NCI-H2081 (cell line): ENCODE measurements at regions not wholly inside any gene's neighbourhood (a gene's known extent, or its start where the extent isn't known, plus 50 kb on each side); places are given as distances from the start of the nearest gene placed in this dataset.

Source experiments
- DNase-seq, 2 experiments: peaks; one replicate each; lab custom pipeline; 2025; lab: John Stamatoyannopoulos, UW

GRCh38 chr5:98065261-98065909 lies 708.1 kb upstream of the RGMB start:
- DNase-seq: no peak

GRCh38 chr5:98066910-98067309 lies 706.6 kb upstream of the RGMB start:
- DNase-seq: no peak

- DNase-seq: no peak
These were observed 703.5 kb upstream of the RGMB start for GRCh38 chr5:98069876-98070512.

DNA sequence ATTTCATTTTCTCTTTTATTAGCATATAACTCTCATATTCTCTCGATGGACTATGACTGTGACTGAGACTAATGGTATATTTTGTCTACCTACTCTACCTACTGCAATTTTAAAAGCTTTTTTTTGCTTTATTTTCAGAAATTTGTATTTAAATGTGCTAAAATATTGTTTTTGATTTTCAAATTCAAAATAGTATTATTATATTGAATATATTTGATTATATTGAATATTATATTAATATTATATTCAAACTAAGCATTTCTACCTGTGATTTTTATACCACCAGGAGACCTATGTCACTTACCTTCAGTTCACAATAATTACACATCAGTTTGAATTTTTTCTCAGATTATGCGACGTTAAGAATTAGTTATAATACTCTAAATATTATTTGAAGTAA lies 700.5 kb upstream of the RGMB start:
- no peak for DNase-seq

GRCh38 chr5:98076501-98076900 lies 697.0 kb upstream of the RGMB start:
- DNase-seq: no peak

GRCh38 chr5:98085593-98085992 lies 687.9 kb upstream of the RGMB start:
- DNase-seq: no peak

DNA sequence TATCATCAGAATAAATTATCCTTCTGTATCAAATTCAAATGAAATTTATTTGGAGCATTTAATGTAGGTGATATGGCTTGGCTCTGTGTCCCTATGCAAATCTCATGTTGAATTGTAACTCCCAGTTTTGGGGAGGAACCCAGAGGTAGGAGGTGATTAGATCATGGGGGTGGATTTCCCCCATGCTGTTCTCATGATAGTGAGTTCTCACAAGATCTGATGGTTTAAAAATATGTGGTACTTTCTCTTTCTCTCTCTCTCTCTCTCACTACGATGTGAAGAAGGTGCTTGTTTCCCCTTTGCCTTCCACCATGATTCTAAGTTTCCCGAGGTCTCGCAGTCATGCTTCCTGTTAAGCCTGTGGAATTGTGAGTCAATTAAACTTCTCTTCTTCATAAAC lies 678.4 kb upstream of the RGMB start:
- DNase-seq: no peak

DNA sequence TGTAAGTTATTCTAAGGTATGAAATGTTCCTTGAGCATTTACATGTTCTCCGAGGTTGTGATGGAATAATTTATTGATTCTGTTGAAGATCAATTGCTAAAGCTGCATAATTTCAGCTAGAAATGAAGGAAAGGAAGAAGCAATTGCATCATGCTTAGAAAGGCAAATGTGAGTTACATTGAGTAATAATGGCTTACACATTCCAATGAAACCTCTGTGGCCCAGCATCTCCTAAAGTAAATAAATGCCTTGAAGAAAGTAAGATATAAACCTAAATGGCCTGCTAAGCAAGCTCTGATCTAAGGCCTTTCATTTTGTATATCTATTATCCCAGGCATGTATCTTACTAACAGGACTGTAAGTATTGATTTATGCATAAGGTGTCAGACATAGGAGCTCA lies 677.3 kb upstream of the RGMB start:
- no peak for DNase-seq

DNA sequence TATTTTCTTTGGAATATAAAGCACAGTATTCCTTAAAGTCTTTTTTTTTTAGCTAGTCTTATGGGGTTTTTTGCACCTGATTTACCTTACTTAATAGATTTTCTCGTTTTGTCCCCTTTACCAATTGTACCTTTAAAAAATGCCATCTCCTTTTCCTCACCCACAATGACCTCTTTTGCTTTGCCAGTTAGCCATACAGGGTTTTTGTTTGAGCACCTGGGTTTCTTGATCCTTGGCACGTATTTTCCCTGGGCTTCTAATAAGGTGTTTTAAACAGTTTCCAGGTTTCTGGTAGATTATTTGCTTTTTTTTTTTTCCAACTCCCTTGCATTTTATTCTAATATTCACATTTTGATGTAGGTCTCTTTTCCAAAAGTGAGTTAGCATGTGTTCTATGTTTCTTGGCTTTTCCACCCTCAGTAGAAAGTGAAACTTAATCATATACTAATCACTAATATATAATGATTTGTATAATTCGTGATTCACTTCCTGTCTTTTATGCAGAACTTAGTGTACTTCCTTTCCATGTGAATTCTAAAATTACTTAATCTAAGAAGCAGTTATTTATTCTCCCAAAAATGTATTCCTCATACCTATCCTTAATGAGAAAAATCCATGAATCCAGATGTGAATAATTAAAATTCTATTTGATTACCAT lies 673.9 kb upstream of the RGMB start:
- no peak for DNase-seq

DNA sequence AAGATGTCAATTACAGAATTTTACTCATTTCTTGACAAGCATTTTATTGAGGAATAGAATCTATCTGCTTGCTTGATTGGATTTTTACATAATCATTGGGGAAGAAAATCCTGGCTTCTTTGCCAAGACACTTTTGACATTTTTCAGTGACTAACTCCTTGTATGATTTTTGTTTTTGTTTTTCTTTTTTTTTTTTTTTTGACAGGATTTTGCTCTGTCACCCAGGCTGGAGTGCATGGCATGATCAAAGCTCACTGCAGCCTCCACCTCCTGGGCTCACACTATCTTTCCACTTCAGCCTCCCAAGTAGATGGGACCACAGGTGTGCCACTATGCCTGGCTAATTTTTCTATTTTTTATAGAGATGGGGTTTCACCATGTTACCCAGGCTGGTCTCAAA lies 672.3 kb upstream of the RGMB start:
- DNase-seq: no peak

GRCh38 chr5:98102936-98103335 lies 670.5 kb upstream of the RGMB start:
- DNase-seq: no peak

DNA sequence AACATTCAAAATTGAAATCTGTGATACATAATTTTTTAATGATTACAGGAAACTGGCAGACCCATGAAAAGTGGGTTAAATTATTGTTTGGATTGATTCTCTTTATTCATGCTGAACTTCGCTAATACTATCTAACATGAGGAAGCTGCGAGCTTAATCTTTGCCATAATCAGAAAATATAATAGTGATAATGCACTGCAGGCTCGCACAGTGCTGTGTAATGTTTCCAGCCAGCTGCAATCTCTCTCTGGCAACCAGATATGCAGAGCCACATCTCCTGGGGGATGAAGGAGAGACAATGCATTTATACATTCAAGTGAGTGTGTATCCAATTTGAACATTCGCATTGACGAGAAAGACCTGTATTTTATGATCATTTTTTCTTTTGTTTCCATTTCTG lies 669.7 kb upstream of the RGMB start:
- DNase-seq: no peak

GRCh38 chr5:98104454-98105188 lies 668.8 kb upstream of the RGMB start:
- DNase-seq: no peak

- DNase-seq: no peak
These were observed 667.8 kb upstream of the RGMB start for GRCh38 chr5:98105681-98106080.

DNA sequence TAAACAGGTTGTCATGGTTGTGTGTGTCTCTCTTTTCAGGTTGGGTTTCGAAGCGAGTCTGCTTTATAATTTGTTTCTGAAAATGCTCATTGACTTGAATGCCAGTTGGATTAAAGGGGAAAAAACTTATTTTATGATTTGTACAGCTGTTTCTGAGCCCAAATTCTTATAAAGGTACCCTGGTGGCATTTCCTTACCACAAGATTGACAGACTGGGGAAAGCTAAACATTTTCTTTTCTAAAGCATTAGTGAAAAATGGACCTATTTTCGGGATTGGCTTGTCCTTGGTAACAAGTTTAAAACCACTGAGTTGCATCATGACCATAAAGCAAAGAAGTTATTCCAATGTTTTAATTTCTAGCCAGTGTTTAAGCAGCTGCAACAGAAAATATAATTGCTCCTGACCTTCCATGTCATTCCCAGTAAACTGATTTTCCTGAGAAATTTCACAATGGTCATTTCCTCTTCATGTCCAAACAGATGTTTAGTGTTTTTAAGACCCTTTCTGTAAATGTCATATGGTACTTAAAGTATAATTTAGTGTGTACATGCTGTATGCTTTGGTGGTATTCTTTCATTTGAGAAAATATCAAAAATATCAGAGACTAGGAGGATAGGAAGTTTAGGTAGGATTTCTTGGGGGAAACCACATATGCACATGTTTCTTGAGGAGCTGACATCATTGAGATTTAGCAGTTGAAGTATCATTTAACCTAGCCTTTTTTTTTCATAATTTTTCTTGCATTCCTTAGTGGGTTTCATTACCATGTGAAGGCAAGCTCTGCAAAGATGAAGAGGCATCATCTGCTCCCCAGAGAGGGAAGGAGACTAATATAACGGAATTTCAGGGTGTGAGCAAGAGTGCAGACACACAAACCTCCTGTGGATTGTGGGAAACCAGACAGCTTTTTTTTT lies 667.1 kb upstream of the RGMB start:
- no peak for DNase-seq

DNA sequence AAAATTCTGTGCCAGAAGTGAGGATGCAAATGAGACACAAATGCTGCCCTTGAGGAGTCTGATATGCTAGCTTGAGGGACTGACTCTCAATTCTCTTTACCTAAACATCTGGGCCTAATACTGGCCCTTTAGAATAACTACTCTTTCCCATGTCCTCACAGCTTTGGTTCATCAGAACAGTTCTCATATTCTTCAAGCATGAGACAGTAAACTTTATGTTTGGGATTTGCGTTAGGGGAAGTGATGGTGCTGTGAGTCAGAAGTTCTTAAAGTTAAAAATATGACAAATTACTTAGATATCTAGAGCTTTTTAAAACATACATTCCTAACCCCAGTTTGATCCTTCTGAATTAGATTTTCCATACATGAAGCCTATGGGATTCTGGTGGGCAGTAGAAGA lies 665.0 kb upstream of the RGMB start:
- no peak for DNase-seq

DNA sequence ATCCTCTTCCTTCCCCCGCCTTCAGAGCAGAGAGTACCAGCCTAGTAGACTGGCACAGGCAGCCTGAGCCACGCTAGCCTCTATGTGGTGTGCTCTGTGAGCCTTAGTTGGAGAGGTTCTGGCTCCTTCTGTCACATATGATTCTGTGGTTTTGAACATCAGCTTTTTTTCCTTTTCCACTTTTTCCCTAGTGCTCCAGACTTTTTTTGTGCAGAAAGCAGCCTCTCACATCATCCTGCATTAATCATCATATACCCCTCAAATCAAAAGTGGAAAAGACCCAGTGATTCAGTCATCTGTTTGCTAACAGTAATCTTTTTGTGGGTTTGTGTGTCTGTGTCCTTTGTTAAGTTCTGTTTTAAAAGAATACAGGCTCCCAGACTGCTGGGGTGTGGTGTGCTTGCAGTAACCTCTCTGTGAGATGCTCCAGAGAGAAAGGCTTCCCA lies 663.9 kb upstream of the RGMB start:
- no peak for DNase-seq

DNA sequence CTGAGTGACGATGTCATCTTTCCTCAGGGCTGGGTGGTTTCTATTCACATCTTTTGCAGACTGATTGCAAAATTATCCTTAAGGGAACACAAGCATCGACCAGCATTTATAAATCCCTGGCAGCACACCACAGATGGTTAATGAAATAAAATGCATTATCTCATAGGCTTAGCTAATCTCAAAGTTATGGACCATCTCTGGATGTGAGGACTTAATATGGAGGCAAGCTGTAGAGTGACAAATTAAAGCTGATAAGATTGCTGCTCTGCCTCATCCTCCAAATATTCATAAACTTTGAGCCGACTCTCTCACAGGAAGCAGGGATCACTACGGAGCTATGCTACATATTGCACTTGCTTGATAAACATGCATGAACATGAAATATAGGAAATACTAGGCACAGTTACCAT lies 663.2 kb upstream of the RGMB start:
- DNase-seq: no peak

- DNase-seq: no peak
These were observed 662.7 kb upstream of the RGMB start for GRCh38 chr5:98110791-98111190.

- no peak for DNase-seq
These were observed 661.8 kb upstream of the RGMB start for GRCh38 chr5:98111686-98112085.

DNA sequence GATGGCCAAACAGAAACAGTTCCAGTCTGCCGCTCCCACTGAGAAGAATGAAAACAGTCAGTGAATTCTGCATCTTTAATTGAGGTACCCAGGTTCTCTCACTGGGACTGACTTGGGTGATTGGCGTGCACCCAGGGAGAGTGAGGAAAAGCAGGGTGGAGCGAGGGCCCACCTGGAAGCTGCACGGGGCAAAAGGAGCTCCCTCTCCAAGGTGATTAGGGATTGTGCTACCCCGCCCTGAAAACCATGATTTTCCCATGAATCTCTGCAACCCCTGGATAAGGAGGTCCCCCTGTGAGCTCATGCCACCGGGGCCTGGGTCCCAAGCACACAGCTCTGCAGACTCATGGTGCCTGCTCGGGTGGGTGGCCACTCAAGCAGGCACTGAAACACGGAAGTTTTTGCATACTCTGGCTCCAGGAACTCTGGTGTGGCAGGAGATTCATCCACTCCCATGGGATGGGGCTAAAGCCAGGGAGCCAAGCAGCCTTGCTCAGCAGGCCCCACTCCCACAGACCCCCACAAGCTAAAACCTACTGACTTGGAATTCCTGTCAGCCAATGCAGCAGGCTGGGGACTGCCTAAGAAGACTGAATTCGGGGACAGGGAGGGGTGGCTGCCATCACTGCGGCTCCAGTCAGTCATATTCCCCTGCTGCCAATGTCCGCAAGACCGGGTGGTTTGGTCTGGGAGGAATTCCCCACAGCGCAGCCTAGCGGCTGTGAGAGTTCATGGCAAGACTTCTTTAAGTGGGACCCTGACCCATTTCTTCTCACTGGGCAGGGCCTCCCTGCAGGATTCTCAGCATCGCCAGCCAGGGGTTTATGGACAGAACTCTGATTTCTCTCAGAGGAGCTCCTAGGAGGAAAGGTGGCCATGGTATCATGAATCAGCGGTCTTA lies 652.2 kb upstream of the RGMB start:
- DNase-seq: no peak
